ENCODE measurements at regions not wholly inside any gene's neighbourhood (a gene's known extent, or its start where the extent isn't known, plus 50 kb on each side); places are given as distances from the start of the nearest gene placed in this dataset.

- TF ChIP-seq CTCF (IDR thresholded peaks at IDR 0.05), result no peak
- TF ChIP-seq POLR2A (IDR thresholded peaks at IDR 0.05), result no peak
These were observed 185.1 kb upstream of the ROPN1 start for GRCh38 chr3:124177071-124177470.

Measured in right lobe of liver (tissue), 4 donors.